ENCODE measurements at regions not wholly inside any gene's neighbourhood (a gene's known extent, or its start where the extent isn't known, plus 50 kb on each side); places are given as distances from the start of the nearest gene placed in this dataset.

GRCh38 chr13:105611424-105611823 is 924.0 kb downstream of the EFNB2 start:
- Histone ChIP-seq H3K36me3 (ENCODE audit: control insufficient read depth, insufficient read depth, low read length) (no peaks in the 10 kb centered on the region), H3K27me3 (replicated peaks; ENCODE audit: control insufficient read depth, insufficient read depth, low read length) (no peaks in the 10 kb centered on the region), H3K4me3 (replicated peaks; ENCODE audit: low read depth, low read length) (no peak overlapping the region)
- TF ChIP-seq, protein P1, sequence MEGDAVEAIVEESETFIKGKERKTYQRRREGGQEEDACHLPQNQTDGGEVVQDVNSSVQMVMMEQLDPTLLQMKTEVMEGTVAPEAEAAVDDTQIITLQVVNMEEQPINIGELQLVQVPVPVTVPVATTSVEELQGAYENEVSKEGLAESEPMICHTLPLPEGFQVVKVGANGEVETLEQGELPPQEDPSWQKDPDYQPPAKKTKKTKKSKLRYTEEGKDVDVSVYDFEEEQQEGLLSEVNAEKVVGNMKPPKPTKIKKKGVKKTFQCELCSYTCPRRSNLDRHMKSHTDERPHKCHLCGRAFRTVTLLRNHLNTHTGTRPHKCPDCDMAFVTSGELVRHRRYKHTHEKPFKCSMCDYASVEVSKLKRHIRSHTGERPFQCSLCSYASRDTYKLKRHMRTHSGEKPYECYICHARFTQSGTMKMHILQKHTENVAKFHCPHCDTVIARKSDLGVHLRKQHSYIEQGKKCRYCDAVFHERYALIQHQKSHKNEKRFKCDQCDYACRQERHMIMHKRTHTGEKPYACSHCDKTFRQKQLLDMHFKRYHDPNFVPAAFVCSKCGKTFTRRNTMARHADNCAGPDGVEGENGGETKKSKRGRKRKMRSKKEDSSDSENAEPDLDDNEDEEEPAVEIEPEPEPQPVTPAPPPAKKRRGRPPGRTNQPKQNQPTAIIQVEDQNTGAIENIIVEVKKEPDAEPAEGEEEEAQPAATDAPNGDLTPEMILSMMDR (IDR thresholded peaks at IDR 0.05; ENCODE audit: insufficient read depth, low read length, poor library complexity, severe bottlenecking) = no peak
- no peak for DNase-seq (ENCODE audit: extremely low read depth, insufficient read length)

- no peak for DNase-seq (ENCODE audit: extremely low read depth, insufficient read length)
- H3K4me3 ChIP-seq (replicated peaks; ENCODE audit: low read depth, low read length) = no peak overlapping the region
- TF ChIP-seq, protein P1 (IDR thresholded peaks at IDR 0.05; ENCODE audit: insufficient read depth, low read length, poor library complexity, severe bottlenecking) = no peak
- H3K36me3 ChIP-seq (ENCODE audit: control insufficient read depth, insufficient read depth, low read length) = no peaks in the 10 kb centered on the region
- no peaks in the 10 kb centered on the region for H3K27me3 ChIP-seq (replicated peaks; ENCODE audit: control insufficient read depth, insufficient read depth, low read length)
Observed at GRCh38 chr13:105608104-105608503, 927.4 kb downstream of the EFNB2 start.

DNA sequence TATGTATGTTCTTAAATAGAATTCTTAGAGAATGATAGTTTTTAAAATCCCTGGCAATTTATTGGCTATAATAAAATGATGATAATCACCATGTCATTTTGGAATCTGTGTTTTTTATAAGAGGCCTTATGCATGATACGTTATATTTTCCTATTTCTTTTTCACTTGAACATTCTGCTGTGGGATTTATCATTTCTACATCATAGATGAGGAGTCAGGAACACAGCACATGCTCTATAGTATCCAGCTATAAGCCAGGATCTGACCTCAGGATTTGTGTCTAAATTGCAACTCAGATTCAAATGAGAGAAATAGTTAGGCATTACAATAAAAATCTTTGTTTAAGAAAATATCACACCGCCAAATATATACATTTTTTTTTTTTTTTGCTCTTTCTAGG is 928.0 kb downstream of the EFNB2 start:
- TF ChIP-seq, protein P1 (IDR thresholded peaks at IDR 0.05; ENCODE audit: insufficient read depth, low read length, poor library complexity, severe bottlenecking) = no peak

DNA sequence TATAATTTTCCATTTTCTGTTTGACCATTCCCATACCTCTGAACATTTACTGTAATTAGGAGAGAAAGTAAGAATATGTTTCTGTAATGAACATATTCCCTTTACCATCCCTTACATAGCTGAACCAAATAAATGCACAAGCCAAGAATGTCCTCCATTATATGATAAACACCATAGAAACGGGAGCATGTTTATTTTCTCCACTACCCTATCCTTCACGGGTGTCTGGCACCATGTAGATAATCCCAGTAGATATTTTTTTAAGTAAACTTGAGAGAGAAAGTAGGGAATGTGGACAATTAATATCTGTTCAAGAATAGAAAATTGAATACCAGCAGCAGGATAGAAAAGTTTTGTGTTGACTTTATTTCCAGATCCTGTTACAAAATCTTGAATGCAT is 928.4 kb downstream of the EFNB2 start:
- Histone ChIP-seq H3K4me3 (replicated peaks; ENCODE audit: low read depth, low read length) (no peak overlapping the region), H3K27me3 (replicated peaks; ENCODE audit: control insufficient read depth, insufficient read depth, low read length) (no peaks in the 10 kb centered on the region), H3K36me3 (ENCODE audit: control insufficient read depth, insufficient read depth, low read length) (no peaks in the 10 kb centered on the region)
- TF ChIP-seq, protein P1 (IDR thresholded peaks at IDR 0.05; ENCODE audit: insufficient read depth, low read length, poor library complexity, severe bottlenecking) = no peak
- DNase-seq (ENCODE audit: extremely low read depth, insufficient read length) = no peak

More for the DNA sequence above, 928.0 kb downstream of the EFNB2 start:
- Histone ChIP-seq H3K36me3 (ENCODE audit: control insufficient read depth, insufficient read depth, low read length) (no peaks in the 10 kb centered on the region), H3K4me3 (replicated peaks; ENCODE audit: low read depth, low read length) (no peak overlapping the region), H3K27me3 (replicated peaks; ENCODE audit: control insufficient read depth, insufficient read depth, low read length) (no peaks in the 10 kb centered on the region)
- no peak for DNase-seq (ENCODE audit: extremely low read depth, insufficient read length)

DNA sequence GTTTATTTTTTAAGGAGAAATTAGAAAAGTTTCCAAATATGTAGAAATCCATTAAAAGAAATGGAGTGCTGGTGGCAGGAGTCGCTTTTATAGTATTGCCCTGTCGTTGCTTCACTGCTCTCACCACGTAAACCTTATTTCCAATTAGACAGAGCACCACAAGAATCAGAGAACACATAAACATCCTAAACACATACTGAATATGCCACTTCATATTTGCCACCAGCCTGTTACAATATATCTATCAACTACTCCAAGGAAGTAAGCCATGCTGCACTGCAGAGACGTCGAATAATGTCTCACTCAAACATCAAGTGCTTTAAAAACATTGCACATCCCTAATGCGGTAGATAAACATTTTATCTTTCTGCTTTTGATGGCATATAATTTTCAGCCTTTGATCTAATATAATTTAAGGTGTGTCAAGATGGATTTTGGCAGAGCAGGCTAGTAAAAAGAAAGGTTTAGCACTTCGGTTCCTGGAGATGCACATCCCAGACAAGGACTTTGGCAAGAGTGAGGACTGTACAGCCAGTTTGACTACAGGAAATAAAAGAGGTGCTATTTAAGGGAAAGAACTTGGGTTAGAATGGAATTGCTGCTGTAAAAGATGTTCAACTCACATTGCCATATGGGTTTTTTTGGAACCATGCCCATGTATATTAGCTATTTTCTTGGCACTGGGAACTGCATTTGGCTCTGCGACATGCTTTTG is 932.3 kb downstream of the EFNB2 start:
- TF ChIP-seq, protein P1 (IDR thresholded peaks at IDR 0.05; ENCODE audit: insufficient read depth, low read length, poor library complexity, severe bottlenecking) = no peak
- Histone ChIP-seq H3K4me3 (replicated peaks; ENCODE audit: low read depth, low read length) (no peak overlapping the region), H3K27me3 (replicated peaks; ENCODE audit: control insufficient read depth, insufficient read depth, low read length) (no peaks in the 10 kb centered on the region), H3K36me3 (ENCODE audit: control insufficient read depth, insufficient read depth, low read length) (no peaks in the 10 kb centered on the region)
- DNase-seq (ENCODE audit: extremely low read depth, insufficient read length) = no peak
